K562 (cell line): ENCODE measurements at regions not wholly inside any gene's neighbourhood (a gene's known extent, or its start where the extent isn't known, plus 50 kb on each side); places are given as distances from the start of the nearest gene placed in this dataset.

ENCODE experiments used
- ATAC-seq: fragments of 200-7000 bp; cut with Tn5 transposase; 3 replicates; pipeline ENCODE4 v1.9.1; 2020; ENCODE audit warnings: moderate library complexity
- BruUV-seq: library from RNA; stranded (reverse); fragments of 400-500 nt; replicated peaks from 2 replicates; lab custom pipeline; 2021; lab: Mats Ljungman, UMichigan
- CTCF ChIA-PET: fragments of 300-600 bp; formaldehyde crosslinking; extraction: SDS; loops from one replicate; lab custom pipeline; 2021; ENCODE audit warnings: low intra/inter-chr PET ratio; lab: Yijun Ruan, JAX
- POLR2A ChIA-PET: fragments of 300-600, 350-650 bp; sonication (Branson Sonifier 250); formaldehyde crosslinking; extraction: SDS; loops from one replicate; lab custom pipeline; 2021; ENCODE audit warnings: antibody characterized with exemption, inconsistent platforms; lab: Yijun Ruan, JAX
- DNase-seq, 4 experiments: peaks; one replicate each; pipeline versions ENCODE4 v3.0.0 to v3.0.0-alpha.2; 2011 to 2018; ENCODE audit warnings: low spot score in 3 of 4, mixed read lengths in 3 of 4; ENCODE audit errors: extremely low read depth in 1 of 4
- FAIRE-seq: peaks from 2 replicates; lab custom pipeline; 2011; peaks lifted over from hg19 to GRCh38; lab: Jason Lieb, UNC
- H2AFZ ChIP-seq: 2 replicates; pipeline ENCODE4 v1.6.0; 2011; ENCODE audit warnings: low read depth, low read length, control low read depth, inconsistent platforms
- H3K27ac ChIP-seq: fragments of 200-600 bp; 3 replicates; pipeline ENCODE4 v1.8.0; 2011; ENCODE audit warnings: low read depth, mild to moderate bottlenecking, control low read depth, inconsistent platforms, low read length, moderate library complexity, mixed read lengths; ENCODE audit errors: extremely low read depth
- H3K27me3 ChIP-seq, 2 experiments: fragments of 300-600 bp in 1 of 2; 2 replicates in 1 of 2; 3 replicates in 1 of 2; pipeline versions ENCODE4 v1.6.0 to v1.8.0; 2011; ENCODE audit warnings: inconsistent platforms in 2 of 2, low read length in 2 of 2, mild to moderate bottlenecking in 1 of 2, mixed read lengths in 1 of 2, moderate library complexity in 1 of 2; ENCODE audit not compliant: control insufficient read depth in 2 of 2, insufficient read depth in 2 of 2
- H3K36me3 ChIP-seq: fragments of 300-600 bp; 3 replicates; pipeline ENCODE4 v1.8.0; 2011; ENCODE audit warnings: mild to moderate bottlenecking, low read length, inconsistent platforms; ENCODE audit not compliant: control insufficient read depth, insufficient read depth
- H3K4me1 ChIP-seq, 2 experiments: fragments of 200-600 bp in 1 of 2; replicated peaks in 1 of 2; 2 replicates in 1 of 2; 3 replicates in 1 of 2; pipeline versions ENCODE4 v1.5.1 to v1.8.0; 2011; ENCODE audit warnings: inconsistent platforms in 2 of 2, low read length in 2 of 2, mild to moderate bottlenecking in 1 of 2, mixed read lengths in 1 of 2, moderate library complexity in 1 of 2; ENCODE audit not compliant: control insufficient read depth in 2 of 2, insufficient read depth in 2 of 2
- H3K4me2 ChIP-seq: 2 replicates; pipeline ENCODE4 v1.6.1; 2011; ENCODE audit warnings: low read length, control low read depth, inconsistent platforms, mixed read lengths; ENCODE audit not compliant: insufficient read depth
- H3K4me3 ChIP-seq: fragments of 200-600 bp; sonication (generic), shearing (Covaris generic); 2 replicates; pipeline ENCODE4 v1.5.1; 2016; ENCODE audit warnings: control low read depth, inconsistent platforms
- H3K79me2 ChIP-seq: fragments of 200-600 bp; 3 replicates; pipeline ENCODE4 v1.8.0; 2011; ENCODE audit warnings: low read length, inconsistent platforms; ENCODE audit not compliant: control insufficient read depth, insufficient read depth
- H3K9ac ChIP-seq, 2 experiments: 2 replicates each; pipeline versions ENCODE4 v1.6.0 to v1.6.1; 2011; ENCODE audit warnings: low read depth in 2 of 2, low read length in 2 of 2, control low read depth in 1 of 2, inconsistent platforms in 1 of 2, mild to moderate bottlenecking in 1 of 2, mixed read lengths in 1 of 2; ENCODE audit not compliant: insufficient read depth in 1 of 2
- H3K9me1 ChIP-seq: one replicate; pipeline ENCODE4 v1.6.0; 2011; ENCODE audit warnings: inconsistent platforms, mild to moderate bottlenecking, low read length, moderate library complexity; ENCODE audit not compliant: control insufficient read depth, insufficient read depth
- H3K9me3 ChIP-seq: replicated peaks from 2 replicates; pipeline ENCODE4 v1.5.1; 2011; ENCODE audit warnings: low read depth, low read length, inconsistent platforms; ENCODE audit not compliant: control insufficient read depth, insufficient read depth
- H4K20me1 ChIP-seq: replicated peaks from 2 replicates; pipeline ENCODE4 v1.6.1; 2011; ENCODE audit warnings: low read length, inconsistent platforms, mixed read lengths; ENCODE audit not compliant: control insufficient read depth, insufficient read depth
- ARHGAP35 ChIP-seq: fragments of 450-650 bp; IDR thresholded peaks from 2 replicates; pipeline ENCODE4 v1.6.1; 2018; ENCODE audit not compliant: partially characterized antibody
- CCAR2 ChIP-seq: fragments of 200-400 bp; formaldehyde crosslinking; IDR thresholded peaks from 2 replicates; pipeline ENCODE4 v1.6.1; 2017; ENCODE audit warnings: mild to moderate bottlenecking, low read depth, low read length
- GATAD2B ChIP-seq: fragments of 450-650 bp; IDR thresholded peaks from 2 replicates; pipeline ENCODE4 v1.6.1; 2017; ENCODE audit warnings: mild to moderate bottlenecking, borderline replicate concordance
- KLF16 ChIP-seq: IDR thresholded peaks from 2 replicates; pipeline ENCODE4 v1.6.1; 2016; ENCODE audit warnings: antibody characterized with exemption
- NEUROD1 ChIP-seq: fragments of 150-350 bp; IDR thresholded peaks from 2 replicates; pipeline ENCODE4 v1.6.1; 2014; ENCODE audit warnings: borderline replicate concordance, low read length, low read depth; ENCODE audit not compliant: partially characterized antibody
- NFIX ChIP-seq: fragments of 250-450 bp; sonication (Bioruptor Pico); IDR thresholded peaks from 2 replicates; pipeline ENCODE4 v1.4.0; 2020; ENCODE audit warnings: low read depth, mild to moderate bottlenecking, moderate library complexity
- RAD21 ChIP-seq, 2 experiments: fragments of 250-450 bp in 1 of 2; fragments of 450-650 bp in 1 of 2; sonication (Bioruptor Pico) in 1 of 2; formaldehyde crosslinking in 1 of 2; IDR thresholded peaks in 1 of 2; conservative IDR thresholded peaks in 1 of 2; 2 replicates each; pipeline versions ENCODE4 v1.4.0 to v1.8.0; 2020 to 2022; ENCODE audit warnings: mild to moderate bottlenecking in 2 of 2, moderate library complexity in 1 of 2
- SAFB2 ChIP-seq: fragments of 200-400 bp; formaldehyde crosslinking; IDR thresholded peaks from 2 replicates; pipeline ENCODE4 v1.6.1; 2018; ENCODE audit warnings: borderline replicate concordance, low read length, low read depth, moderate library complexity; ENCODE audit not compliant: severe bottlenecking
- SPI1 ChIP-seq: IDR thresholded peaks from 2 replicates; pipeline ENCODE4 v1.6.1; 2011; ENCODE audit warnings: low read depth, low read length, control low read depth, borderline replicate concordance
- ZEB2 ChIP-seq: fragments of 450-650 bp; IDR thresholded peaks from 2 replicates; pipeline ENCODE4 v1.6.1; 2016
- ZFX ChIP-seq: sonication (generic); formaldehyde crosslinking; IDR thresholded peaks from 2 replicates; pipeline ENCODE4 v1.8.0; 2022; ENCODE audit warnings: mild to moderate bottlenecking, missing genetic modification reagents, moderate library complexity
- ZKSCAN3 ChIP-seq: fragments of 250-450 bp; sonication (Bioruptor Pico); IDR thresholded peaks from 2 replicates; pipeline ENCODE4 v1.4.0; 2020
- ZNF224 ChIP-seq: sonication (generic); formaldehyde crosslinking; IDR thresholded peaks from 2 replicates; pipeline ENCODE4 v1.8.0; 2022; ENCODE audit warnings: mild to moderate bottlenecking, missing genetic modification reagents
- ZNF324 ChIP-seq: fragments of 250-450 bp; sonication (Bioruptor Pico); IDR thresholded peaks from 2 replicates; pipeline ENCODE4 v1.4.0; 2020; ENCODE audit warnings: mild to moderate bottlenecking
- WGBS: fragments of 100-300 bp; shearing (Covaris generic); methylation state at CpG from one replicate; pipeline ENCODE4 v1.1.6; 2016; ENCODE audit warnings: low coverage, mixed read lengths; ENCODE audit not compliant: insufficient coverage; ENCODE audit errors: missing lambda C conversion rate; 5-methylcytosine and 5-hydroxymethylcytosine counted together
- in situ Hi-C: fragments of 300-500 bp; cut with MboI; formaldehyde crosslinking; loops from 4 replicates; pipeline ENCODE4 v1.15.0; 2018; ENCODE audit warnings: inconsistent platforms, mixed read lengths
- intact Hi-C: fragments of 100-400 bp; cut with micrococcal nuclease; formaldehyde crosslinking; loops from 2 replicates; pipeline ENCODE4 v1.14.2; 2022
- TF ChIP-seq, protein P1 (sequence below): fragments of 450-650 bp; formaldehyde crosslinking; IDR thresholded peaks from 2 replicates; pipeline ENCODE4 v1.4.0; 2020; ENCODE audit warnings: mild to moderate bottlenecking
- TF ChIP-seq, protein P2 (sequence below): fragments of 250-450 bp; sonication (Bioruptor Pico); IDR thresholded peaks from 2 replicates; pipeline ENCODE4 v1.9.0; 2021; ENCODE audit warnings: mild to moderate bottlenecking
- TF ChIP-seq, protein P3 (sequence below), 2 experiments: fragments of 450-650 bp; IDR thresholded peaks; 2 replicates each; pipeline ENCODE4 v1.6.1; 2018; ENCODE audit warnings: mild to moderate bottlenecking in 2 of 2, low read depth in 1 of 2; ENCODE audit not compliant: partially characterized antibody in 2 of 2

DNA sequence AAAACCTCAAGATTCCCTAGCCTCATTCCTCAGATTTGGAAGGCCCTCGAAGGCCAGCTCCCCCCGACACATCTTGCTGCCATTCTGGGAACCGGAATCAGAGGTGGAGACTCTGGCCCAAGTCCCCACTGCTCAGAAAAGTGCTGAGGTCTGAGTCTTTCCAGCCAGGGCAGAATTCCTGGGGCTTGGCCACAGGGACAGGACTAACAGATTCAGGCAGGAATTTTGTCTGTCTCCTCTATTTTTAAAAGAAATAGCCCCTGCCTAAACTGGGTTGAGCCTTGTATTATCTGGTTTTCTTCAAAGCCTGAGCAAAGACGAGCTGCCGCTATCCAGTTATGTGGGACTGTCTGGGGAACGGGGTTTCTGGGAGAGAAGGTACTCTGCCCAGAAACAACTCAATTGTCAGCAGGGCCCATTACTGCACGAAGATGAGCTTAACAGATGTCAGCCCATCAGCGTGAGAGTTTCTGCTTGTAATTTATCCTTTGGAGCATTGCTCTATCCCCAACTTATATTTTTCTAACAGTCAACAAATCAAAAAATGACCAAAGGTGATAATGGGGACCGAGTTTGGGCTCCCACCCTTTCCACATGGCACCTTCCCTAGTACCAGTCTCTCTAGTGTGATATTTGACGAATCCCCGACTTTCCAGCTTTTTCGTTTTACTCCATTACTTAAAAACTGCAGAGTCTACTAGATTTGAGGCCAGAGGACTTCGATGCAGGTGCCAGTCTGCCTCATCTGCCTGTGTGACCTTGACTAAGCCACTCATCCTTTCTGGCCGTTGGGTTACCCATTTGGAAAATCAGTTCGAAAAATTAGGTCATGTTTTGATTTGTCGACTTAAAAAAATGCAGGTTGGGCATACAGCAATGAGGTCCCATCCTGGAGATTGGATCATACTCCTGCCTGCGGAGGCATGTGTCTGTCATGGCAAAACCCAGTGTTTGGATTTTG is 110.9 kb downstream of the WDR11 start:
- Histone ChIP-seq H3K9me1 (no peaks in the 10 kb centered on the region), H3K27ac (no peak overlapping the region), H3K9ac (no peak overlapping the region), H3K4me2 (no peak overlapping the region), H3K9me3 (no peaks in the 10 kb centered on the region), H3K4me1 (no peaks in the 10 kb centered on the region), H3K4me3 (no peak overlapping the region), H3K79me2 (no peaks in the 10 kb centered on the region), H3K27me3 (peaks cover 0 to 25% of the 10 kb centered on the region in 2 experiments; a peak in 2 of 5 replicates), H3K36me3 (no peaks in the 10 kb centered on the region), H4K20me1 (no peaks in the 10 kb centered on the region), H2AFZ (no peak overlapping the region)
- intact Hi-C loops (no loop called here), in situ Hi-C loops (no loop called here)
- BruUV-seq, result no TSS peak
- POLR2A ChIA-PET, result interaction anchor here (0.6 kb wide), 1 partner anchor 24 kb away, joined by 5 read pairs; no protein-coding TSS in a partner anchor
- CTCF ChIA-PET, result no interaction called here
- ATAC-seq (no peak), DNase-seq (no peak), FAIRE-seq (no peak)
- WGBS, result 0% methylated on average over 16 of the region's 17 CpGs
- no peak for TF ChIP-seq GATAD2B
- no peak for TF ChIP-seq ZKSCAN3 (CRISPR knock-in tag)
- no peak for TF ChIP-seq ZNF224 (CRISPR knock-in tag)
- TF ChIP-seq ZNF324 (CRISPR knock-in tag), result no peak
- TF ChIP-seq NEUROD1, result no peak
- no peak for TF ChIP-seq RAD21 (CRISPR knock-in tag; conservative IDR thresholded peaks at IDR 0.05 in 1 of 2, IDR thresholded peaks at IDR 0.05 in 1 of 2)
- TF ChIP-seq SAFB2, result no peak
- no peak for TF ChIP-seq KLF16
- no peak for TF ChIP-seq ARHGAP35
- TF ChIP-seq, protein P1, sequence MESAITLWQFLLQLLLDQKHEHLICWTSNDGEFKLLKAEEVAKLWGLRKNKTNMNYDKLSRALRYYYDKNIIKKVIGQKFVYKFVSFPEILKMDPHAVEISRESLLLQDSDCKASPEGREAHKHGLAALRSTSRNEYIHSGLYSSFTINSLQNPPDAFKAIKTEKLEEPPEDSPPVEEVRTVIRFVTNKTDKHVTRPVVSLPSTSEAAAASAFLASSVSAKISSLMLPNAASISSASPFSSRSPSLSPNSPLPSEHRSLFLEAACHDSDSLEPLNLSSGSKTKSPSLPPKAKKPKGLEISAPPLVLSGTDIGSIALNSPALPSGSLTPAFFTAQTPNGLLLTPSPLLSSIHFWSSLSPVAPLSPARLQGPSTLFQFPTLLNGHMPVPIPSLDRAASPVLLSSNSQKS (CRISPR knock-in tag), result no peak
- TF ChIP-seq CCAR2, result no peak
- TF ChIP-seq NFIX (CRISPR knock-in tag), result no peak
- TF ChIP-seq, protein P2, sequence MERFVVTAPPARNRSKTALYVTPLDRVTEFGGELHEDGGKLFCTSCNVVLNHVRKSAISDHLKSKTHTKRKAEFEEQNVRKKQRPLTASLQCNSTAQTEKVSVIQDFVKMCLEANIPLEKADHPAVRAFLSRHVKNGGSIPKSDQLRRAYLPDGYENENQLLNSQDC (CRISPR knock-in tag), result no peak
- no peak for TF ChIP-seq SPI1
- TF ChIP-seq ZEB2, result no peak
- TF ChIP-seq, protein P3, sequence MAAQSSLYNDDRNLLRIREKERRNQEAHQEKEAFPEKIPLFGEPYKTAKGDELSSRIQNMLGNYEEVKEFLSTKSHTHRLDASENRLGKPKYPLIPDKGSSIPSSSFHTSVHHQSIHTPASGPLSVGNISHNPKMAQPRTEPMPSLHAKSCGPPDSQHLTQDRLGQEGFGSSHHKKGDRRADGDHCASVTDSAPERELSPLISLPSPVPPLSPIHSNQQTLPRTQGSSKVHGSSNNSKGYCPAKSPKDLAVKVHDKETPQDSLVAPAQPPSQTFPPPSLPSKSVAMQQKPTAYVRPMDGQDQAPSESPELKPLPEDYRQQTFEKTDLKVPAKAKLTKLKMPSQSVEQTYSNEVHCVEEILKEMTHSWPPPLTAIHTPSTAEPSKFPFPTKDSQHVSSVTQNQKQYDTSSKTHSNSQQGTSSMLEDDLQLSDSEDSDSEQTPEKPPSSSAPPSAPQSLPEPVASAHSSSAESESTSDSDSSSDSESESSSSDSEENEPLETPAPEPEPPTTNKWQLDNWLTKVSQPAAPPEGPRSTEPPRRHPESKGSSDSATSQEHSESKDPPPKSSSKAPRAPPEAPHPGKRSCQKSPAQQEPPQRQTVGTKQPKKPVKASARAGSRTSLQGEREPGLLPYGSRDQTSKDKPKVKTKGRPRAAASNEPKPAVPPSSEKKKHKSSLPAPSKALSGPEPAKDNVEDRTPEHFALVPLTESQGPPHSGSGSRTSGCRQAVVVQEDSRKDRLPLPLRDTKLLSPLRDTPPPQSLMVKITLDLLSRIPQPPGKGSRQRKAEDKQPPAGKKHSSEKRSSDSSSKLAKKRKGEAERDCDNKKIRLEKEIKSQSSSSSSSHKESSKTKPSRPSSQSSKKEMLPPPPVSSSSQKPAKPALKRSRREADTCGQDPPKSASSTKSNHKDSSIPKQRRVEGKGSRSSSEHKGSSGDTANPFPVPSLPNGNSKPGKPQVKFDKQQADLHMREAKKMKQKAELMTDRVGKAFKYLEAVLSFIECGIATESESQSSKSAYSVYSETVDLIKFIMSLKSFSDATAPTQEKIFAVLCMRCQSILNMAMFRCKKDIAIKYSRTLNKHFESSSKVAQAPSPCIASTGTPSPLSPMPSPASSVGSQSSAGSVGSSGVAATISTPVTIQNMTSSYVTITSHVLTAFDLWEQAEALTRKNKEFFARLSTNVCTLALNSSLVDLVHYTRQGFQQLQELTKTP (IDR thresholded peaks at IDR 0.05; ENCODE audit: low read depth in 1 of 2, partially characterized antibody in 2 of 2), result no peak
- TF ChIP-seq ZFX (CRISPR knock-in tag), result no peak
